ENCODE measurements at regions not wholly inside any gene's neighbourhood (a gene's known extent, or its start where the extent isn't known, plus 50 kb on each side); places are given as distances from the start of the nearest gene placed in this dataset.

DNA sequence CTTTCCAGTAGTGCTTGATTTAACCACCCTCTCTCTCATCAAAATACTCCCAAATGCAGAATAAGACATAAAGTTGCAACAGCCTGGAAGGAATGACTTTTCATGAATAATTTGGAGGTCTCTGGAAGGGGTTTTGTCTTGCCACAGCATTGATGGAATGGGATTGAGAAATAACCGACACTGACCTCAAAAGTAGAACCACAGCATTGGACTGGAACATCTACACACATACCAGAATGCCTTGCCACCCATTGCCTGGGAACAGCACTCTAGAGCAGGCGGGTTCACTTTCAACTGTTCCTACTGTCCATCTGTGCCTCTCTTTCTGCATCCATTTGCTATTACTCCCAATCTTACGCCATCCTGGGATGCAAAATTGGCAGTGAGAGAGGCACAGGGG, 149.1 kb upstream of the USP24 start:
- DNase-seq (ENCODE audit: low spot score) = no peak

DNA sequence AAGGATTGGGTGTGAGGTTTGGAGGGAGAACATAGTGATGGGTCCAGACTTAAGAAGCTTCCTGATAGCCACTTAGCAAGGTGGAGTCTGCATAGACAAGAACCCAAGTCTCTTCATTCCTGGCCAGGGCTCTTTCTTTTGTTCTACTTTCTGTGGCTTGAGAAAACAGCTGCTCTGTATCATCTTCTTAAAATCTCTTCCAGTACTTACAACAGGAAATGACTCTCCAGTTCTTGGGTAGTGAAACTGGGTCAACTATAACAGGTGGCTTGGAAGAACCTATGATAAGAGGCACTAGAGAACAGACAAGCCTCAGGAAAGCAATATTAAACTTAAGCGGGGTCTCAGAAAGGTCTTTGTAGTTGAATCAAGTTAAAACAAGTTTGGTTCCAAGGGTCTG, 148.1 kb upstream of the USP24 start:
- DNase-seq (ENCODE audit: low spot score) = no peak

DNA sequence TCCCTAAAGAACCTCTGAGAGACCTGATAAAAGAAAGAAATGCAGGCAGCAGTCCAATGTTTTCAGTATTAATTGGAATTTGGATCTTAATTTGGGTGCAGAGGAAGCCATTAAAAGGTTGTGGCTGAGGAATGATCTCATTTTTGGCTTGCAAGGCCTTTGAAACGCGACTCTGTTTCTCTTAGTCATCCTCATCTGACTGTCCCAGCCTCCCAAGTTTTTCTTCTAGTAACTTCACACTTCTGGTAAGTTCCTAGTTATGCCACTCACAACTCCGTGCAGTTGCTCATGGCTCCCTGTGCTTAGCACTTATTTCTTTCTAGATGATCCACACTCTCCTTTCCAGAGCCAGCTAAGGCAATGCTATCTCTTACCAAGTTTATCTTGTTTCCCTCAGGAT, 147.4 kb upstream of the USP24 start:
- peak; percentile 70 for DNase-seq (ENCODE audit: low spot score)

DNA sequence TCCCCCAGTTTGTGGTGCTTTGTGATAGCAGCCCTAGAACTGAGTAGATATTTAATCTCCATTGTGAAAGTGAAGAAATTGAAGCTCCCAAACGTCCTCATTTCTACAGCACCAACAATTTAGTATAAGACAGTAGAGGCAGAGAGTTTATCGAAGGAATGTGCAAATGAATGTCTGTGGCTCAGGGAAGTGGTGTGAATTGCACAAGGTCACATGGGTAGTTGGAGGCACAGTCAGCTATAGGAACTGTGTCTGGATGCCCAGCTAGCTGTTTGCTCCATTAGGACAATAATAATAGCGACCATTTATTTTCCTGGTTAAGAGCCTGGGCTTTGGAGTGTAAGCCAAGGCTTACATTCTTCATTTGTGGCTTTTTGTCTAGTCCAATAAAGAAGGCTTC, 144.4 kb upstream of the USP24 start:
- DNase-seq (ENCODE audit: low spot score) = peak; percentile 29

DNA sequence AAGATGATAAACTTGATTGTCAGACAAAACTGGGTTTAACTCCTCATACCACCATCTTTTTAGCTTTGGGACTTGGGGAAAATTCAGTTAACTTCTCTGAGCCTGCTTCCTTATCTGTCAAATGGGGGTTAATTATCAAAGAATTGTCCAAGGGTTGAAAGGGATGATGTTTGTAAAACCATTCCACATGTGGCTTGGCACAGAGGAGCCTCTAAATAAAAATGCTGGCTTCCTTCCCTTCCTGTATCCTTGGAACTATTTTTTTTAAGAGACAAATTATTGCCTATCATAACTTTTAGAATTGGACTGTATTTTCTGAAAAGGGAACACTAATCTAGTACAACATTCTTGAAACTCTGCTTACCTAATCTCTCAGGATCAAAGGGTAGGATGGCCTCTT, 143.4 kb upstream of the USP24 start:
- no peak for DNase-seq (ENCODE audit: low spot score)

DNA sequence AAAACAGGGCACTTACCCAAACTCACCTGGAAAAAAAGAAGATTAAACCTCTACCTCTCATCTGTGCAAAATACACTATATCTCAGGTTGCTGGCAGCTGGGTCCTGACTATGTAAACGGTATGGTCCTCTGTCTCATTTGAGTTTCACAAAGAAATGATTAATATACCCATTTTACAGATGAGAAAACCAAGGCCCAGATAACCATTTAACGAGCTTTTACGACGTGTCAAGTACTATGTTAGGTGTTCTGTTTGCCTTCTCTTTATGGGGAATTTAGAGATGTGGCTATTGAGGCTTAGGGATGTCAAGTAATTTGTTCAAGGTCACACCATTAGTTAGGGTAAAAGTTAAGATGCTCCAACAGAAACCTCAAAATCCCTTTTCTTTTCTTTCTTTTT, 140.4 kb upstream of the USP24 start:
- DNase-seq (ENCODE audit: low spot score) = no peak

DNA sequence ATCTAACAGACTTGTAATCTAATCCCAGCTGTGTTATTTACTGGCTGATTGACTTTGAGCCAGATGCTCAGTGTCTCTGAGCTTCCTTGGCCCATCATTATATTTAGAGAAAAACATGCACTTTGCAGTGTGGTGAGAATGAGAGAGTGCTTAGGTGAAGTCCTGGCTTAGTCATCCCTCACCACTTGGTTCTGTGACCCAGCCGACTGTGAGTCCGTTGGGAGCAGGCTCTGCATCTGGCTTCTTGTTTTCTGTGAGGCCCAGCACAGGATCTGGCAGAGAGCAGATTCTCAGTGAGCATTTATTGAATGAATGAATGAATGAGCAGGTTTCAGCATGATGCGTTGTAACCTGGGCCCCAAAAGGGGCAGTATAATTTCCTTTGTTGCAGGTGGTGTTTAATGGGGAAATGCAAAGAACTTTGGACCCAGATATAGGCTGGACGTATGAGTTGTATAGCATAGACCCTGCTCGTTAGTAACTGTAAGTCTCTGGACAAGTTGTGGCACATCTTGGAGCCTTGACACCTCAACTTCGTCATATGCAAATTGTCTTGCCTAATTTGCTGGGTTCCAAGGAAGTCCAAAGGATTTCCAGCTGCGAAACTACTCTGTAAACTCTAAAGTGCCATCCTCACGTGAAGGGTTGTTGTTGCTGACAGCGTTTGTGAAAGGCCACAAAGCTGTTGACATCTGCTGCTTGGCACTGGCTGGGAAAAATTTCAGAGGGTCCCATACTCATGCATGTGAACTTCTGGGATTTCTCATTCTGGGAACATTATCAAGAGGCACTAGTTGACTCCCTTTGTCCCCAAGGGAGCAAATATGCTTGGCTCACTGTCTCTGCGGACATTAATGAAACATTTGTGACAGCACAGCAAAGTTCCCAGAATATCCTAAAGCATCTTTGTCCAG, 138.8 kb upstream of the USP24 start:
- DNase-seq (ENCODE audit: low spot score) = no peak

DNA sequence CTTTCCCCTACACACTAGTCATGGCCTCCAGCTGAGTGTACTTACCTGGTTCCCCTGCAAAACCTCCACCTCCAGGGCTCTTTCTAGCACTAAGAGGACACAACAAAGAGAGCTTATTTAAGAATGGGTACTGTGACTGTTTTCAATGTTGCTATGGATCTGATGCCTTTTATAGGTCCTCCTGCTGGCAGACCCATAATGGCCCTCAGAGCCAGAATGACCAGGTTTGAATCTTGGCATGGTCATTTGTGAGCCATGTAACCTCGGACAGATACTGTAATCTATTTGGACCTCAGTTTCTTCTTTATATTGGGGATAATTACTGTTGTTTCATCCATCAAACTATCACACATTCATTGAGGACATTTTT, 137.6 kb upstream of the USP24 start:
- DNase-seq (ENCODE audit: low spot score) = no peak

DNA sequence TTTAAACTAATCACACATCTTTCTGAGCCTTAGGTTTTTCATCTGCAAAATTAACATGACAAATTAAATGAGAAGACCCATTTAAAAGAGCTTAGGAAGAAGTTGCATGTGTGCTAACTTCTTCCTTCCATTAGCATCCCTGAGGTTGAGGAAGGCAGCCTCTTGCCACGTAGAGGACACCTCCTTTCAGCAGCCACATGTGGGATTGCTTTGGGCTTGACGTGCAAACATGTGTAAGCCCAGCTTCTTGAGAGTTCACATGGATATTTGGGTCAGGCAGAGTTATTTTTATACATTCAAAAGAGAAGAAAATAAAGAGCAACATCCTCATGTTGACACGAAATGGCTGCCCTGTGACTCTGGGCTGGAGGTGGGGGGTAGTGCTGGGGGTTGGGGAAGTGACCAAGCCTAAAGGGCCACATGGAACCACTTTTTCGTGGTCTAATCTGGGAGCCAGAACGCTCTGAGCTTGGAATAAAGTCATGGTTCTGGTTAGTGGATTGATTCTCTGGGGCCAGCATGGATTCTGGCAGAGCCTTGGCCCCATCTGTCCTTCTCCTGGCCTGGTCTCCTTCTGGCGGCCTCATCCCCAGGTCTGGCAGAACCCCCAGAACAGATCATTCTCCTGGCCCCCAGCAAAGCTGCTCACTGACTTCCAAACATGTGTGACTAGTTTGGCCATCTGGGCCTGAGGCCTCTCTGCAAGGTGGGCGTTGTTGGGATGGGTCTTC, 137.1 kb upstream of the USP24 start:
- DNase-seq (ENCODE audit: low spot score) = no peak

DNA sequence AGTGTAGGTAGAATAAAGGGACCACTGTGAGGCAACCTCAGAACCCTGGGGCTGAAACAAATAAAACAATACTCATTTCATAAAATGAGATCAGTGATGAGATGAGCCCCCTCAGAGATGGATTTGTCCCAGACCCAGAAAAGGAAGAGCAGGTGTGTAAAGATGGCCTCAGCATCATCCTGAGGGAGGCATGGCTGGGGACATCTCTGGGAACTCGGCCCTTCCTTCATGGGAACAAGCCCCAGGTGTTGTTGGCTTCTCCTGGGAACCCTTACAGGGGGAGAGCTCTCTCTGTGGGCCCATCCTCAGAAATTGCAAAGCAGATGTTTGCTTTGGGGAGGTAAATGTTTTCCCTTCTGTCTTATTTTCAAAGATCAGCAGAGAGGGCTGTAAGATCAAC, 133.2 kb upstream of the USP24 start:
- DNase-seq (ENCODE audit: low spot score) = no peak

DNA sequence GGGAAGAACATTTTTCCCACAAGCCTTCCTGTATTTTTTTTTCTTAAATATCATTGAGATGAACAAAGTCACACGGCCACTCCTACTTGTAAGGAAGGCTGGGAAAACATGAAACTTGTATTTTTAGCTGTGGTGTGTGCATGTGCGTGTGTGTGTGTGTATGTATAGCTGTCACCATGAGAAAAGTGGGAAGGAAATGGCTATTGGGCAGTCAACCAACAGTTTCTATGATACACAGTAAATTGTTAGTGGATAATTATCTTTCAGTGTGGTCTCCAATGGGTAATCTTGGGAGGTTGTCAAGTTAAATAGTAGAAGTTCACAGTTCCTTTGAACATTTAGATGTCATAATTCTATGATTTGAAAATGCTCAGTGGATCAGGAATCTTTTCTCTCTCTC, 132.7 kb upstream of the USP24 start:
- no peak for DNase-seq (ENCODE audit: low spot score)

DNA sequence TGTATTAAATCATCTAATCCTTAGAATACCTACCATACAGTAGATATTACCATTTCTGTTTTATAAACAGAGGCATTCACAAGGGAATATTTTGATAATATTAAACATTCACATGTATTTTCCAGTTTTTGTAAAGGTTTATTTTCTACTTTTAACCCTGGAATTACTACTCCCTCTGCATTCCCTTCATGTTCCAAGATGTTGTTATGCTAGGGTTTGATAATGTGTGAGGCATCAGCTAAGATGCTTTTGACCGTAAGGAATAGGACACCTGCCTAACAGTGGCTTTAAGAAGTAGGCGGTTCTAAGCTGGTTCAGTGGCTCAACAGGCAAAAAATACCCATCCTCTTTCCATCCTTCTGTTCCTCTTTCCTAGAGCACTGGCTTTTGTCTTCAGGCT, 131.9 kb upstream of the USP24 start:
- no peak for DNase-seq (ENCODE audit: low spot score)

DNA sequence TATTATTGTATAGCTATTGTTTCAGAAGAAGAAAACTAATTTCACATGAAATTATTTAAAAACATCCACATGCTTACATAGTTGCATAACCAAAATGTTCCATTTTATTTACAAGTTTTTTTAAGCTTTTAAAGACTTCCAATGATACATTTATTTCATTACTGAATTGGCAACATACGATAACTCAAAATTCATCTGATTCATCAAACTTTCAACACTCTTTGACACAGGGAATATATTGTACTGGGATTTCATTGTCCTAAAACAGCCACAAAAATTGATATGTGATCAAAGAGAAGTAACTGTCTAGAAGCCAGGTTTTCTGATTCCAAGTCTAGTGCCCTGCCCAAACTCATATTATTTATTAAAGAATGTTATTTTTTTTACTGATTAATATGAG, 131.4 kb upstream of the USP24 start:
- no peak for DNase-seq (ENCODE audit: low spot score)

DNA sequence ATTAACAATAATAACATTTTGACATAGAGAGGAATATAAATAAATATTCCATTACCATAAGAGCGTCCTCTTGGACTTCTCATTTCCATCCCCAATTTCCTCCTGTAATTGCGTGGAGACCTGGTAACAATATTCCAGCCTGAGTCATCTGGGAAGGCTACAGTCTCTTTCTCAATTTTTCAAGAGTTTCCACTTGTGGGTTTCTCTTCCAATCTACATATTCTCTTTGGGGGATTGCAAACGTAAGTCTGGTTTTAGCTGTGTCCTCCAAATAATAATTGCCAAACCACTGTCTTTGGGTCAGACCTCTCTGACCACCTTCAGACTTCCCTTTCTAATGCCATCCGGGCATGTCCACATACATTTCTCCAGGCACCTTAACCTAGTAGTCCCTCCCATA, 124.5 kb upstream of the USP24 start:
- no peak for DNase-seq (ENCODE audit: low spot score)

DNA sequence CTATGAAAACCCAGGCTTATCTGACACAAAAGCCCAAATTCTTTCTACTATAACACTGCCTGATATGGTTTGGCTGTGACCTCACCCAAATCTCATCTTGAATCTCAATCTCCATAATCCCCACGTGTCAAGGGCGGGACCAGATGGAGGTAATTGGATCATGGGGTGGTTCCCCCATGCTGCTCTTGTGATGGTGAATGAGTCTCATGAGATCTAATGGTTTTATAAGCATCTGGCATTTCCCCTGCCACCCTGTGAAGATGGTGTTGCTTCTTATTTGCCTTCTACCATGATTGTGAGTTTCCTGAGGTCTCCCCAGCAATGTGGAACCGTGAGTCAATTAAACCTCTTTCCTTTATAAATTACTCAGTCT, 123.3 kb upstream of the USP24 start:
- no peak for DNase-seq (ENCODE audit: low spot score)

DNA sequence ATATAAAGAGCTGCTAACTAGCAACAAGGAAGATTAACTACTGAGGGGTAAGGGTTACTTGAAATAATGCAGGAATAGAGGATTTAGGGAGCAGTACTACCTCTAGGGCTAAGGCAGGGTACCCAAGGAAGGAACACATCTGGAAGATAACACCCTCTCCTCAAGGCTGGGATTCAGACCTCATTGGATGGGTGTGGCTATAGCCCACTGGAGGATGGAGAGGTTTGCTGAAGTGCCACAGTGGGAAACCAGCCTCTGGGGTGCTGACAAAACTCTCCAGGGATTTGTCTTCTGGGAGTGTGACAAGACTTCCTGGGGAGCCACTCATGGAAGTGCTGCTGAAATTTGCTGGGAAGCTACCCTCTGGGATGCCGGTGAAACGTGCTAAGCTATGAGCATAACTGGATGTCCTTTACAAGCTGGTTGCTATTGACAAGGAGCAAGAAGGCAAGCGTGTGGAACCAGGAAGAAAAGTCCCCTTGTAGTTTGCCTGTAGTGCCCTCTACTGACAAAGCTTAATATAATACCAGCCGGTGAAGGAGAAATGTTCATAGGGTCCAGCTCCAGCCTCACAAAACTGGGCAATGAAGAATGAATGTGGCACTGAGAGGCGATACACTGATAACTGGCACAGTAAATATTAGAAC, 122.8 kb upstream of the USP24 start:
- DNase-seq (ENCODE audit: low spot score) = peak; percentile 69

DNA sequence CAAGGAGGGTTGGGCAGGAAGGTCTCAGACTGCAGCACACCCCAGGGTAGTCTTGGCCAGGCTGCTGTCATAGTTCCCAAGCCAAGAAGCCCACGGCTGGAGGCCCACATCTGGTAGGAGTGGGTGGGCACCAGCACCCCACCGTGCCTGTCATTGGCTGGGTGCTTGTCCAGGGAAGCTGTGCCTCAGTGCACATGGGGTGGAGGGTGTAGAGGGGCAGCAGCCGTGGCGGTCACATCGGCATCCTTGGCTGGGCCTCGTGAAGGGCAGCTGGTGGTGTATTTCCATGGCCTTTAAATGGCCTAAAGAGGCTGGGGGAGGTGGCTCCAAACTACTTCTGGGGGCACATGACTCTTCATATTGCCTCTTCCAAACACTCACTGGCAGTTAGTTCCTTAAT, 119.6 kb upstream of the USP24 start:
- no peak for DNase-seq (ENCODE audit: low spot score)

DNA sequence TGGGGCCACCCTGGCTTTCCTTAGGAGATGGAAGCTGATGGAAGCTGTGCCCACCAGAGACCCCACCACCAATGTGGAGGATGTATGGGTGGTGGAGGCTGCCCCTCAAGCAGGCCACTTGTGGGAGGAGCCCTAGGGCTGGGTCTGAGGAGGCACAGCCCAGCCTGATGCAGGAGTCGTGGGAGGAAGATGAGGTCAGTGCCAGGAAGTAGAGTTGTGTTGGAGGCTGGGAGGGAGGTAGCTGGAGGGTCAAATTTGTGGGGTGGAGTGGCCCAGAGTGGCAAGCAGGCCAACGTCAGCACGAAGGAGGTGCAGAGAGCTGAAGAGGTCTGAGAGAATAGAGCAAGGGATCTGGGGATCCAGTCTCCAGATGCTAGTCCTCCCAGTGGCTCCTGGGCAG, 119.0 kb upstream of the USP24 start:
- DNase-seq (ENCODE audit: low spot score) = no peak

DNA sequence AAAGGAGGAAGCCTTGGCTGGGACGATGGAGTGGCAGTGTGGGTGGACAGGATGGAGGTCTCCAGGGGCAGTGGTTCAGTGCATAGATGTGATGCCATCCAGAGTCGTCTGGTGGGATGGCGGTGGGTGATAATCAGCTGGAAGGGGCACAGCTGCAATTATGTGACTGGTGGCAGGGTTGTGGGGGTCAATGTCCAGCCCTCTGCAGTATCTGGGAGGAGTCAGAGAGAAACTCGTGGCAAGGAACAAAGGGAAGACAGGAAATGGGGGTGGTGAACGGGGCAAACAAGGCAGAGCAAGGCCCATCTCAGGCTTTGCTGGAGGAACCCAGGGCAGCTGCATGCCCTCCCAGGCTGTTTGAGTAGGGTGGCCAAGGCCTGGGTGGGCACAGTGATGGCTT, 118.3 kb upstream of the USP24 start:
- no peak for DNase-seq (ENCODE audit: low spot score)

DNA sequence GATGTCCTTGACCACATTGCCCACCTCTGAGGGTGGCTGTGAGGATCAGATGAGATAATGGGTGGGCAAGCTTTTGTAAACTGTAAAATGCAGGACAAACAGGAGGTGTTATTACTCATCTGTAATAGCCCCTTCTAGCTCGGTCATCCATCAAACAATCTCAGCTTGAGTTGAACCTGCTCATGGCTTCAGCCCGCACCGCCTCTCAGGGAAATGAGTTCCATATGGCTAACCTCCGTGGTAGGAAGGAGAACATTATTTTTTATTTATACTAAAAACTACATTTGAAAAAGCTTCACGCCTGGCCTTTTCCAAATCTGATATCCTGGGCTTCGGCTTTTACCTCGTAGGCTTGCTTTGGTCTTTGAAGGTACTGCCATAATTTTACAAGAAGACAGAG, 116.2 kb upstream of the USP24 start:
- no peak for DNase-seq (ENCODE audit: low spot score)

DNA sequence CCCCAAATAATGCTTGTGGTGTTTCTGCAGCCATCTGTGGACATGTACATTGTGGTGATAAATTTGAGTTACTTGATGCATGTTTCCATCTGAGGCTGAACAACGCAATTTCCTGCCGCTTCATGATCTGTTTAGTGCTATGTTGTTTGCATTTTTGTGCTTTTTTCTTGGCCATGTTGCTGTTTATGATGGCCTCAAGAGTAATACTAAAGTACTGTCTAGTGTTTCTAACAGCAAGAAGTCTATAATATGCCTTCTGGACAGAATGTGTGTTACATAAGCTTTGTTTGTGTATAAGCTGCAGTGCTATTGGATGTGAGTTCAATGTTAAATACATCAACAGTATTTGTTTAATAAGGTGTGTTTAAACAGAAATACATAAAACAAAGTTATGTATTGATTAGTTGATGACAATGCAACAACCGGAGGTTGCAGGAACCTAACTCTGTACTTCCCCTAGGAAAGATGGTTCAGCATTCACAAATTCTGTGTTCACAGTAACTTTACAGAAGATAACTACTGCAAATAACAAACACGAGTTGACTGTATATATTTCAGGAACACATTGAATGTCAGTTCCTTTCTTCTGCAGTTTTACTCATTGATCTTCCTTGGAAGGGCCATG, 114.8 kb upstream of the USP24 start:
- DNase-seq (ENCODE audit: low spot score) = no peak

DNA sequence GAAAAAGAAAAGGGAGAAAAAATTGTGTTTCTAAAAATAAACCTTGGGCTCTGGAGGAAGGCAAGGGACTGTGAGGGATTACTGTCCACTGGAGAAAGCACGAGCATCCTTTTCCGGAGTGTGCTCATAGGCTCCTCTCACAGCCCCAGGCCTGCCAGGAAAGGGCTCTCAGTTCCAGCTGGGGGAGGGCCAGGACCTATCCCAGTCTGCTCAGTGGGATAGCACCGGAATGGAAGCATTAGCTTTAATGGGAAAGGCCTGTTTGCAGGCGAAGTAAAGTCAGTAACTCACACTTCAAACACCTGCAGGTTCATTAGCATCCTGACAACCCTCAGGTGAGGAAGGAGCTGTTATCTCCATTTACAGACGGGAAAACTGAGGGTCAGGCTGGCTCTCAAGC, 113.9 kb upstream of the USP24 start:
- no peak for DNase-seq (ENCODE audit: low spot score)

Data from GM03348 (cell line).